Stimulated activated naive CD8-positive, alpha-beta T cell treated with anti-CD3 and anti-CD28 coated beads, Interleukin-15, Interleukin-2, amounts not matched to agents 100 ng/mL and 50 ng/mL, for 24 hours (primary cell): ENCODE measurements at regions not wholly inside any gene's neighbourhood (a gene's known extent, or its start where the extent isn't known, plus 50 kb on each side); places are given as distances from the start of the nearest gene placed in this dataset.

ENCODE experiments used
- H3K27ac Mint-ChIP-seq: one replicate; pipeline ENCODE4 v1.8.0; 2021; ENCODE audit warnings: mild to moderate bottlenecking, mixed read lengths
- H3K27me3 Mint-ChIP-seq: one replicate; pipeline ENCODE4 v1.8.0; 2021; ENCODE audit warnings: mixed read lengths
- H3K36me3 Mint-ChIP-seq: one replicate; pipeline ENCODE4 v1.8.0; 2021; ENCODE audit warnings: low read depth, mixed read lengths
- H3K4me1 Mint-ChIP-seq: one replicate; pipeline ENCODE4 v1.8.0; 2021; ENCODE audit warnings: low read depth, mixed read lengths
- H3K4me3 Mint-ChIP-seq: one replicate; pipeline ENCODE4 v1.8.0; 2021; ENCODE audit warnings: mild to moderate bottlenecking, mixed read lengths
- H3K9me3 Mint-ChIP-seq: one replicate; pipeline ENCODE4 v1.8.0; 2021; ENCODE audit warnings: mixed read lengths

DNA sequence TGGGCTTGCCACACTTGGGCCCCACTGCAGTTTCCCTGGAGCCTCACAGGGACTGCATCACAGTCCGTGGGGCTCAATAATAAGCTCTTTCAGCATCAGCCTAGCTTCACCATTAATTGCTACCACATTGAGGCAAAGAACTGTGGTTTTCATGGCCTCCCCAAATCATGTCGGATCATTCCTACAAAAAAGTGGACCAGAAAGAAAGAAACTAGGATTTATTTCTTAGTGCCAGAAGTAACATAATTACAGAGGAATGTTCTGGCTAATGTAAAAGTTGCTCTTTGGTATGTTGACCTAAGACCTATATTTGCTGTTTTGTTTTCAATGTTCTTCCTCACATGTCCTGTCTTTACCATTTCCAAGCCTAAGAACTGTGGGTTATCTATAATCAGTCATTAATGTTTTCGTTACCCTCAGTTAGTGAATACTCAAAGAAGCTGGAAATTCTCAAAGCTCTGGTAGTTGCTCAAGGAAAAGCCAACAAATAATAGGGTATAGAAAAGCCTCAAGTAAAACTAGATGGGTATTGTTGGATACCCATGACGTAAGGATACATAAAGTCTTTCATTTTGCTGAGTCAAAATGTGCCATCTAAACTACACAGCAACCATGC, 173.9 kb downstream of the LTN1 start:
- Mint-ChIP-seq H3K9me3 (peaks cover 8% of the 10 kb centered on the region), H3K27me3 (no peaks in the 10 kb centered on the region), H3K27ac (no peak overlapping the region), H3K4me3 (no peak overlapping the region), H3K4me1 (no peaks in the 10 kb centered on the region), H3K36me3 (peaks cover 12% of the 10 kb centered on the region)

DNA sequence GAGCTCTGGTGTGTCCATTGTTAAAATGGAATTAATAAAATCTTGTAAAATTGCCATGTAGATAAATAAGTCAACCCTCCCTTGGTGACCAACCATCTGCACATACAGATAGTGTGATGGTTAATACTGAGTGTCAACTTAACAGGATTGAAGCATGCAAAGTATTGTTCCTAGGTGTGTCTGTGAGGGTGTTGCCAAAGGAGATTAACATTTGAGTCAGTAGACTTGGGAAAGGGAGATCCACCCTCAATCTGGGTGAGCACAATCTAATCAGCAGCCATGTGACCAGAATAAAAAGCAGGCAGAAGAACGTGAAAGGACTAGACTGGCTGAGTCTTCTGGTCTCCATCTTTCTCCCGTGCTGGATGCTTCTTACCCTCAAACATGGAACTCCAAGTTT, 174.8 kb downstream of the LTN1 start:
- Mint-ChIP-seq H3K4me1 (no peaks in the 10 kb centered on the region), H3K27me3 (no peaks in the 10 kb centered on the region), H3K4me3 (no peak overlapping the region), H3K36me3 (peaks cover 12% of the 10 kb centered on the region), H3K27ac (no peak overlapping the region), H3K9me3 (peaks cover 8% of the 10 kb centered on the region)

DNA sequence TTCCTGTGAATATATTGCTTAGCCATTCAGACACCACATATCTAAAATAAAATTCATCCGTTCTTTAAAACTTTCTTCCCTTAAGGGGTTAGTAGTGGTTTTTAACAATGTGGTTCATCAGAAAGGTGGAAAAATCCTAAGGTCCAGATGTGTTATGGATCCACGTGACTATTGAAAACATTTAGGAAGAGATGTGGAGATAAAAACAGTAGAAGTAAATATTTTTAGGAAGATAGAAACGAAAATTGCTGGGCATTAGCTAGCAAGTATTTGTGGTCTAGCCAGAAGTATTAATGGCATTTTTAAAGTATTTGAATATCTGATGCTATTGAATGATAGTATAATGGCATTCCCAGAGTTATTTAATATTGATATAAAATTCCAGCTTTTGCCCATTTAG, 180.8 kb downstream of the LTN1 start:
- Mint-ChIP-seq H3K36me3 (peaks cover 19% of the 10 kb centered on the region), H3K27ac (no peak overlapping the region), H3K9me3 (peaks cover 16% of the 10 kb centered on the region), H3K27me3 (no peaks in the 10 kb centered on the region), H3K4me3 (no peak overlapping the region), H3K4me1 (no peaks in the 10 kb centered on the region)

DNA sequence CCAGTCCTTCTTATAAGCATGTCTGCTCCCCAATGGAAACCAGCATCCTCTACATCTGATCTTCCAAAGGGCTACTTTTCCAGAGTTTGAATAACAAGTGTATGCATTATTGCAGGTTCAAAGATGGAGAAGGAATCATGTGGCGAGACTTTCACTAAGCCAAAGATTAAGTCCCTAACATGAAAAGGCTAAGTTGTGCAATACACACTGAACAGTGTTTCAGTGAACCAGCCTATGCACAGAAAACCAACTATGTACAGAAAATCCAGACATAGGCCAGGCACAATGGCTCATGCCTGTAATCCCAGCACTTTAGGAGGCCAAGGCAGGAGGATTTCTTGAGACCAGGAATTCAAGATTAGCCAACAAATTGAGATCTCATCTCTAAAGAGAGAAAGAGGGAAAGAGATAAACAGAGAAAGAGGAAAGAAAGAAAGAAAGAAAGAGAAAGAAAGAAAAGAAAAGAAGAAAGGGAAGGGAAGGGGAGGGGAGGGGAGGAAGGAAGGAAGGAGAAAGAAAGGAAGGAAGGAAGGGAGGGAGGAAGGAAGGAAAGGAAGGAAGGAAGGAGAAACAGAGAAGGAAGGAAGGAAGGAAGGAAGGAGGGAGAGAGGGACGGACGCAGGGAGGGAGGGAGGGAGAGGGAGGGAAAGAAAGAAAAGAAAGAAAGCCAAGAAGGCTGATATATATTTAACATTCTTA, 181.7 kb downstream of the LTN1 start:
- Mint-ChIP-seq H3K27ac (no peak overlapping the region), H3K36me3 (peaks cover 18% of the 10 kb centered on the region), H3K4me1 (no peaks in the 10 kb centered on the region), H3K9me3 (peaks cover 15% of the 10 kb centered on the region), H3K4me3 (no peak overlapping the region), H3K27me3 (no peaks in the 10 kb centered on the region)

DNA sequence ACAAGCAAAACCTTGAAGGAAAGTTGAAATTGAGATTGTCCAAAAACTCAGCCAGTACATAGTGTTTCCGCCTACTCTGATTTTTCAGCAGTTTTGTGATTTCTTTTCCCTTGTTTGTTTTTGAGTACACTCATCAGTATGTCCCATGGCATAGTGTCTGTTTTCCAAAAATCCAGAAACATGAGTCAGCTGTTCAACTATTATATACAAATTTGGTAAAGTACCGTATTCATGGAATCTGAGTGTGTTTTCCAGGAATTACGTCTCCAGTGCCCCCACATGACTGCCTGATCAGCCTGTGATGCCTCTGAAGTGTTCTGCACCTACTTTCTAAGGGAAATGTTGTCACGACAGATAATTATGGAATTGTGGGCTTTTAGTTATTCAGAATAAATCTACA, 186.8 kb downstream of the LTN1 start:
- H3K27me3 Mint-ChIP-seq: no peaks in the 10 kb centered on the region
- H3K36me3 Mint-ChIP-seq: peaks cover 6% of the 10 kb centered on the region
- no peak overlapping the region for H3K4me3 Mint-ChIP-seq
- peaks cover 8% of the 10 kb centered on the region for H3K9me3 Mint-ChIP-seq
- H3K27ac Mint-ChIP-seq: no peak overlapping the region
- H3K4me1 Mint-ChIP-seq: no peaks in the 10 kb centered on the region

DNA sequence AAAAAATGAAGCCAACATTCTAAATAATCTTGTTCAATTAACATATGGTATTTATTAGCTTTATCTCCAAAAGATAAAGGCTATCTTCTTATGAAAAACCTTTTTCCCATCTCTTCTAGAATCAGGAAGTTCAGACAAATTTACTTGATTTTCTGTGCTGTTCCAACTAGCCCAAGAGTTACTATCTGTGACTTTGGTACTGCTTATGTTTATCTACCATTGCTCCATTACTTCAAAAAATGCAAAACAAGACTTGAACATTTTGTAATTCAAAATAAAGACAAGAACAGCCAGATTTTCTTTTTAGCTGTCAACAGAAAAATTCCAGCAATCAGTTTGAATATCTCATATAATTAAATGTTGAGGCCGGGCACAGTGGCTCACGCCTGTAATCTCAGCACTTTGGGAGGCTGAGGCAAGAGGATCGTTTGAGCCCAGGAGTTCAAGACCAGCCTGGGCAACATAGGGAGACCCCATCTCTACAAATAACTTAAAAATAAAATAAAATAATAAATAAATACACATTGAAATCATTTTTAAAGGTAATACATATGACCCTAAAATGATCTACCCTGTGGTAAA, 188.5 kb downstream of the LTN1 start:
- H3K4me3 Mint-ChIP-seq: no peak overlapping the region
- peaks cover 11% of the 10 kb centered on the region for H3K36me3 Mint-ChIP-seq
- no peak overlapping the region for H3K27ac Mint-ChIP-seq
- peaks cover 8% of the 10 kb centered on the region for H3K9me3 Mint-ChIP-seq
- H3K27me3 Mint-ChIP-seq: no peaks in the 10 kb centered on the region
- H3K4me1 Mint-ChIP-seq: no peaks in the 10 kb centered on the region

DNA sequence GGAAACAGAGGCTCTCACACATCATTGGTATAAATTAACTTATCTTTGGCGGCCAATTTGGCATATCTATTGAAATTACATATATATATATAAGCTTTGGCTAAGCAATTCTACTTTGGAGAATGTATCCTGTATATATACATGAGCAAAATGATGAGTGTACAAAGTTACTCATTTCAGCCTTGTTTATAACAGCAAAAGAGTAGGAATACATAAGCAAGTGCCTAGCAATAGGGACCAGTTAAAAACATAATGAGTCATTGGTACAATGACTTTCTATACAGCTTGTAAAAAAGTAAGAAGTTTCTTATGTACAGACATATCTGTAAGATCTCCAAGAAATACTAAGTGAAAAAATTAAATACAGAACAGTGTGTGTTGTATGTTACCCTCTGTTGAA, 190.8 kb downstream of the LTN1 start:
- H3K27ac Mint-ChIP-seq: no peak overlapping the region
- H3K9me3 Mint-ChIP-seq: no peaks in the 10 kb centered on the region
- no peak overlapping the region for H3K4me3 Mint-ChIP-seq
- no peaks in the 10 kb centered on the region for H3K27me3 Mint-ChIP-seq
- peaks cover 8% of the 10 kb centered on the region for H3K36me3 Mint-ChIP-seq
- H3K4me1 Mint-ChIP-seq: no peaks in the 10 kb centered on the region

DNA sequence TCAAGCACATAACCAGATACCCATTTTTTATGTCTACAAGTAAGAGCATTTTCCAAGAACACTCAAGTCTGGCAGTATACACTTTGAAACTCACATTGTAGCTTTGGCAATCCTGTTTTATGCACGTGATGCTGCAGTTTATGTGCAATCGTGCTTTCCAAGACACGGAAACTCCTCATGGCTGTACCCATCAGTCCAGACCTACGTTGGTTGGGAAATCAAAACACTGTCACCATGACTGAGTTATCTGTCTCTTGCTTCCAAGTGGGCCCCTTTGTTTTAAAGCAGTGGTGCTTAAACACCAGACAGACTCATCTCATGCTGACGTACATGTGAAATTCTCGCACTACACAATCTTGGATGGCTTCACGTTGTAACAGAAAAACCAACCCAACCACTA, 192.8 kb downstream of the LTN1 start:
- no peak overlapping the region for H3K27ac Mint-ChIP-seq

DNA sequence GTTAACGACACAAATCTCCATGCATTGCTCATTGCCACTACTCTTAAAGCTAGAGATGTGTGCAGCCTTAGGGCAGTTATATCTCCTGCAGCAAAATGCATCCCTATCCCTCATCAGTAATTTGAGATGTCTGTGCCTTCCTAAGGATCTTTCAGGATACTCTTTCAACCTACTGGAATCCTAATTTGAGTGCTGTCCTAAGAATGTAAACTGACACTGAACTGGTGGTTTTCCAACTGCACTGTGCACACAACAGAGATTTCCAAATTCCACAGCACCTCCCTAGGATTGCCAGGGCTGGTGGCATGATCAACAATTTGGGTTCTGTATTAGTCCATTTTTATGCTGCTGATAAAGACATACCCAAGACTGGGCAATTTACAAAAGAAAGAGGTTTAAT, 193.9 kb downstream of the LTN1 start:
- Mint-ChIP-seq H3K27ac (no peak overlapping the region), H3K27me3 (no peaks in the 10 kb centered on the region), H3K4me3 (no peak overlapping the region), H3K9me3 (no peaks in the 10 kb centered on the region), H3K36me3 (peaks cover 8% of the 10 kb centered on the region), H3K4me1 (no peaks in the 10 kb centered on the region)

More for the DNA sequence above, 192.8 kb downstream of the LTN1 start:
- Mint-ChIP-seq H3K36me3 (peaks cover 8% of the 10 kb centered on the region), H3K4me1 (no peaks in the 10 kb centered on the region), H3K4me3 (no peak overlapping the region), H3K9me3 (no peaks in the 10 kb centered on the region), H3K27me3 (no peaks in the 10 kb centered on the region)

DNA sequence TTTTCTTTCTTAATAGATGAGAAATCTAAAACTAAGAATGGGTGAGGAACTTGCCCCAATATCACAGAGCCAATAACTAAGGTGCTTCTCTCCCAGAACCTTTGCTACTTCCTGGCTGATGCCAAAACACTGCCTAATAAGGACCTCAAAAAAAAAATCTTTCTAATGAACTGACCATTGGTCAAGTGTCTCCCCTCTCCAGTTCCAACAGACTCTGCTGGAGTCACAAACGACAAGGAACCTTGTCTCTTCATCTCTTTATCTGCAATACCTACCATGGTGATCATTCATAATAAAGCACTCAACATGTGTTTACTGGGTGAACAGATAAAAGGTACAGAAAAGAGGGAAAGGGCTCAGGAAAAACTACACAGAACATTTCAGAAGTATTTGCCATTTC, 197.4 kb downstream of the LTN1 start:
- Mint-ChIP-seq H3K27me3 (no peaks in the 10 kb centered on the region), H3K4me3 (no peak overlapping the region), H3K27ac (no peak overlapping the region), H3K9me3 (no peaks in the 10 kb centered on the region), H3K36me3 (peaks cover 8% of the 10 kb centered on the region), H3K4me1 (peaks cover 13% of the 10 kb centered on the region)

DNA sequence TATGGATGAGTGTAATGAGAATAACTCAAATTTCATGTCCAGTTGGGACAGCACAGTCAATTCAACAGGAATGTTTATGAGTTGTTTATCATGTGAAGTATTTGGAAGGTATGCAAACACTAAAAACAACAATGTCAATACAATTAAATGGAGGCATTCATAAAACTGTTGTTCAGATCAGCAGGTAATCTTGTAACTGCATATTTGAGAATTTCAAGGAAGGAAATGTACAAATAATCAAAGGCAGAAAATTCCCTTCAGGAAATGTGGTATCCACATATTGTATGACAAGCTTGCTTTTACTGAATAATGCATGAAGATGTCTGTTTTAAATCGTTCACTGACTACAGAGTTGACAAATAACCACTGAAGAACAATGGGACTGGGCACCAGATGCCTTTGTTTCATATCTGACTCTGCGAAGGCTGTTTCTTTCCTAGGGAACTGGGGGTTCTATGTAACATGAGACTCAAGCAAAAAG, 198.3 kb downstream of the LTN1 start:
- H3K27ac Mint-ChIP-seq: no peak overlapping the region

DNA sequence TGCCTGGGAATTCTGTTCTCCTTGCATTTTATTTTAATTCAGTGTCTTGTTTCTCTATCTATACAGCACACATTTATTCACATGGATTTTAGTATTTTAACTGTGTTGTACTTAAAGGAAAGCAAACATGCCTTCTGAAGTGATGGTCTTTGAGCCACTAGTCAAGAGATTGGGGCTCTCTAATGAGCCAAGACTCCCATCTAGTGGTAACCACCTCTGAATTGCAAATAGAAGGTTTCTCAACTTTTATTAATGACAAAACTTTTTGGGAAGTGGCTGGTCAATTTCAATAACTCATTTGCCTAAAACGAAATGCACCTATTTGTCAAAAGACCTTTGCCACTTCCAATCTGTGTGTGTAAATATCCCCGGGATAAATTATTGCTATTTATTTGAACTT, 199.6 kb downstream of the LTN1 start:
- Mint-ChIP-seq H3K9me3 (no peaks in the 10 kb centered on the region), H3K4me3 (no peak overlapping the region), H3K27me3 (no peaks in the 10 kb centered on the region), H3K27ac (no peak overlapping the region), H3K36me3 (no peaks in the 10 kb centered on the region), H3K4me1 (peaks cover 13% of the 10 kb centered on the region)

More for the DNA sequence above, 198.3 kb downstream of the LTN1 start:
- Mint-ChIP-seq H3K27me3 (no peaks in the 10 kb centered on the region), H3K36me3 (peaks cover 4% of the 10 kb centered on the region), H3K9me3 (no peaks in the 10 kb centered on the region), H3K4me1 (peaks cover 13% of the 10 kb centered on the region), H3K4me3 (no peak overlapping the region)

DNA sequence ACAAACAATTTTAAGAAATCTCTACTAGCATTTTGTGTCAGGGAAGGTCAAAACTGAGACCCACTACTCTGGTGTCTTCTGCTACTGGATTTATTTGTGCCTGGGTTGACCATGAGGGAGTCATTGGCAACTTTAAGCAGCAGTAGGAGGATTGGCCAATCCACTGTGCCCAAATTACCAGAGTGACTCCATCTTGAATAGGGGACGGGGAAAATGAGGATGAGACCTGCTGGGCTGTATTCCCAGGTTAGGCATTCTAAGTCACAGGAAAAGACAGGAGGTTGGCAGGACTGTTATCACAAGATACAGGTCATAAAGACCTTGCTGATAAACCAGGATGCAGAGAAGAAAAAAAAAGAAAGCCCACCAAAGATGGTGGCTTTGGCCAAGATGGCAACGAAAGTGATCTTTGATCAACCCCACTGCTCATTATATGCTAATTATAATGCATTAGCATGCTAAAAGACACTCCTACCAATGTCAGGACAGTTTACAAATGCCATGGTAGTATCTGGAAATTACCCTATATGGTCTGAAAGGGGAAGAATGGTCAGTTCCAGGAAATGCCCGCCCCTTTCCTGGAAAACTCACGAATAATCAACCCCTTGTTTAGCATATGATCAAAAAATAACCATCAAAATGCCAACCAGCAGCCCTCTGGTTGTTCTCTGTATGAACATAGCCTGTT, 200.9 kb downstream of the LTN1 start:
- Mint-ChIP-seq H3K36me3 (no peaks in the 10 kb centered on the region), H3K27ac (no peak overlapping the region), H3K4me3 (no peak overlapping the region), H3K9me3 (no peaks in the 10 kb centered on the region), H3K27me3 (no peaks in the 10 kb centered on the region), H3K4me1 (peaks cover 13% of the 10 kb centered on the region)

DNA sequence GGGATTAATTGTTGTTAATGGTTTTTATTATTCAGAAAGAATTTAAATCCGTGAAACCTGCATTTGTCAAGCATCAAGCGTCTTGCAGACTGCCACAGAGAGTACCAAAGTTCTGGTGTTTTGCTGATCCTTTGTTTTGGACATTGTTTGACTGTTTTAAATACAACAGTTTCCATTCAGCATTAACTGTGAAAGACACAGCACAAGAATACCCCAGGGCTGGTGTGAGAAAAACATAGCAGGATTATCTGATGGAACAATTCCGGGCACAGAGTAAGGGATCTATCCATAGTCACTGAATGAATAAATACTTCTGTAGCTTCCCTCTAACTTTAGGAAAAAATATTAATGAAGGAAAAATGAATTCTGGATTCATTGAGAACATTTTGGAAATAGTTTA, 202.3 kb downstream of the LTN1 start:
- Mint-ChIP-seq H3K9me3 (peaks cover 7% of the 10 kb centered on the region), H3K4me1 (peaks cover 15% of the 10 kb centered on the region), H3K4me3 (no peak overlapping the region), H3K27me3 (no peaks in the 10 kb centered on the region), H3K36me3 (peaks cover 7% of the 10 kb centered on the region), H3K27ac (no peak overlapping the region)

DNA sequence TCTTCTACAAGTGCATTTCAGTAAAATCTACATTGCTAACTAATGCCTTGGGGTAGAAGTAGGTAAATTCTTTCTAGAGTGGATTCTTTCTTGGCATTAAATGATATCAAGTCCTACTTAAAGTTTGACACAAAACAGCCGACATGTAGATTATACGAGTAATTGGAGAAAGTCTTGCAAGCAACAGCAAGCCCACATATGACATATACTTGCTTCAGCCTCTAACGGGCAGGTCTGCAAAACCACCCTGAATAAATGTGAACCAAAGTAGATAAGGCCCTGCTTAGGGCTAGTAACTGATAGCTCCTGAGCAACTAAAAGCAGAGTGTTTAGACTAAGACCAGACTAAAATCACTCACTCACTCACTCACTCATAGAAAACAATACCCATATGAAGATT, 203.2 kb downstream of the LTN1 start:
- Mint-ChIP-seq H3K4me1 (peaks cover 15% of the 10 kb centered on the region), H3K4me3 (no peak overlapping the region), H3K9me3 (peaks cover 8% of the 10 kb centered on the region), H3K27me3 (no peaks in the 10 kb centered on the region), H3K27ac (no peak overlapping the region), H3K36me3 (peaks cover 10% of the 10 kb centered on the region)
